H1 (cell line): ENCODE measurements at regions not wholly inside any gene's neighbourhood (a gene's known extent, or its start where the extent isn't known, plus 50 kb on each side); places are given as distances from the start of the nearest gene placed in this dataset.

Experiments used
- CTCF ChIA-PET: fragments of 300-600 bp; sonication (Branson Sonifier 250); formaldehyde crosslinking; loops from one replicate; lab custom pipeline; 2021; ENCODE audit not compliant: partially characterized antibody; lab: Charles Lee
- POLR2A ChIA-PET: fragments of 300-600 bp; sonication (Branson Sonifier 250); formaldehyde crosslinking; loops from one replicate; lab custom pipeline; 2021; ENCODE audit warnings: inconsistent platforms; ENCODE audit not compliant: partially characterized antibody; lab: Charles Lee
- DNase-seq, 2 experiments: peaks; one replicate each; pipeline versions ENCODE4 v3.0.0 to v3.0.0-alpha.2; 2010 to 2022; ENCODE audit warnings: low spot score in 2 of 2, low read depth in 1 of 2, mixed read lengths in 1 of 2
- FAIRE-seq: peaks from 2 replicates; lab custom pipeline; 2011; peaks lifted over from hg19 to GRCh38; lab: Jason Lieb, UNC
- H2AFZ ChIP-seq: 2 replicates; pipeline ENCODE4 v1.8.1; 2012; ENCODE audit warnings: low read length, inconsistent platforms
- H2AK5ac ChIP-seq: 2 replicates; pipeline ENCODE4 v1.6.1; 2013; ENCODE audit warnings: low read depth, low read length
- H2BK120ac ChIP-seq: replicated peaks from 2 replicates; pipeline ENCODE3; 2013; ENCODE audit warnings: low read depth, low read length, inconsistent platforms
- H2BK12ac ChIP-seq: 2 replicates; pipeline ENCODE4 v1.6.1; 2013; ENCODE audit warnings: low read depth, low read length
- H2BK15ac ChIP-seq: 2 replicates; pipeline ENCODE4 v1.6.1; 2013; ENCODE audit warnings: low read length
- H2BK20ac ChIP-seq: 2 replicates; pipeline ENCODE4 v1.6.1; 2013; ENCODE audit warnings: low read length
- H2BK5ac ChIP-seq: 2 replicates; pipeline ENCODE4 v1.6.1; 2013; ENCODE audit warnings: low read depth, low read length
- H3K14ac ChIP-seq: 2 replicates; pipeline ENCODE4 v1.6.1; 2013; ENCODE audit warnings: inconsistent platforms; ENCODE audit not compliant: insufficient read length
- H3K18ac ChIP-seq: 2 replicates; pipeline ENCODE4 v1.6.1; 2013; ENCODE audit warnings: low read length; ENCODE audit errors: extremely low read depth
- H3K23ac ChIP-seq: 2 replicates; pipeline ENCODE4 v1.6.1; 2013; ENCODE audit warnings: inconsistent platforms; ENCODE audit not compliant: insufficient read length
- H3K23me2 ChIP-seq: 2 replicates; pipeline ENCODE4 v1.6.1; 2013; ENCODE audit warnings: low read depth, low read length
- H3K27ac ChIP-seq: 2 replicates; pipeline ENCODE4 v1.6.1; 2011; ENCODE audit warnings: low read depth, low read length, inconsistent platforms
- H3K27me3 ChIP-seq, 4 experiments: replicated peaks in 1 of 4; 1 replicate in 1 of 4; 2 replicates in 3 of 4; pipeline versions ENCODE4 v1.6.1 to v1.8.1; 2011 to 2013; ENCODE audit warnings: low read length in 3 of 4, mild to moderate bottlenecking in 3 of 4, inconsistent platforms in 2 of 4, mixed read lengths in 2 of 4, moderate library complexity in 1 of 4; ENCODE audit not compliant: control insufficient read depth in 3 of 4, insufficient read depth in 3 of 4; ENCODE audit errors: extremely low read depth in 1 of 4
- H3K36me3 ChIP-seq, 4 experiments: 2 replicates each; pipeline versions ENCODE4 v1.6.1 to v1.8.1; 2011 to 2013; ENCODE audit warnings: mild to moderate bottlenecking in 4 of 4, low read length in 3 of 4, moderate library complexity in 2 of 4, control low read depth in 1 of 4, inconsistent platforms in 1 of 4; ENCODE audit not compliant: insufficient read depth in 4 of 4, control insufficient read depth in 2 of 4
- H3K4ac ChIP-seq: replicated peaks from 2 replicates; pipeline ENCODE3; 2013; ENCODE audit warnings: low read length, low read depth, mixed read lengths, inconsistent platforms; ENCODE audit not compliant: insufficient read length
- H3K4me1 ChIP-seq, 4 experiments: replicated peaks in 1 of 4; 1 replicate in 1 of 4; 2 replicates in 3 of 4; pipeline versions ENCODE4 v1.6.1 to v1.8.1; 2011 to 2013; ENCODE audit warnings: low read length in 3 of 4, inconsistent platforms in 2 of 4, mixed read lengths in 1 of 4; ENCODE audit not compliant: insufficient read depth in 4 of 4, control insufficient read depth in 3 of 4
- H3K4me2 ChIP-seq, 2 experiments: 2 replicates each; pipeline versions ENCODE4 v1.6.1 to v1.8.1; 2011 to 2013; ENCODE audit warnings: low read depth in 2 of 2, low read length in 2 of 2, control low read depth in 1 of 2, inconsistent platforms in 1 of 2, mild to moderate bottlenecking in 1 of 2; ENCODE audit not compliant: insufficient read depth in 1 of 2
- H3K4me3 ChIP-seq, 4 experiments: fragments of 200-600, 300-600 bp in 1 of 4; sonication (generic), shearing (Covaris generic), sonication (Bioruptor Twin) in 1 of 4; 2 replicates each; pipeline versions ENCODE4 v1.5.1 to v1.8.1; 2011 to 2016; ENCODE audit warnings: low read length in 4 of 4, low read depth in 3 of 4, control low read depth in 2 of 4, inconsistent platforms in 2 of 4, mild to moderate bottlenecking in 2 of 4, mixed read lengths in 1 of 4, moderate library complexity in 1 of 4; ENCODE audit not compliant: insufficient read depth in 2 of 4; ENCODE audit errors: extremely low read depth in 1 of 4
- H3K56ac ChIP-seq: replicated peaks from 2 replicates; pipeline ENCODE3; 2013; ENCODE audit warnings: low read depth, mild to moderate bottlenecking, mixed read lengths, low read length, inconsistent platforms; ENCODE audit not compliant: insufficient read length
- H3K79me1 ChIP-seq: 2 replicates; pipeline ENCODE4 v1.6.1; 2013; ENCODE audit warnings: low read depth, low read length, control low read depth
- H3K79me2 ChIP-seq, 2 experiments: 2 replicates each; pipeline versions ENCODE4 v1.6.1 to v1.8.1; 2012 to 2013; ENCODE audit warnings: low read length in 2 of 2, mild to moderate bottlenecking in 2 of 2, inconsistent platforms in 1 of 2; ENCODE audit not compliant: insufficient read depth in 2 of 2, control insufficient read depth in 1 of 2
- H3K9ac ChIP-seq, 4 experiments: replicated peaks in 1 of 4; 1 replicate in 1 of 4; 2 replicates in 3 of 4; pipeline versions ENCODE4 v1.6.1 to v1.8.1; 2011 to 2013; ENCODE audit warnings: low read depth in 3 of 4, low read length in 3 of 4, control low read depth in 2 of 4, mild to moderate bottlenecking in 2 of 4, moderate library complexity in 2 of 4, inconsistent platforms in 1 of 4; ENCODE audit errors: extremely low read depth in 1 of 4
- H3K9me3 ChIP-seq, 2 experiments: 2 replicates each; pipeline versions ENCODE4 v1.6.1 to v1.8.1; 2012 to 2013; ENCODE audit warnings: mild to moderate bottlenecking in 2 of 2, moderate library complexity in 2 of 2, control low read depth in 1 of 2, inconsistent platforms in 1 of 2, low read depth in 1 of 2, low read length in 1 of 2, mixed read lengths in 1 of 2; ENCODE audit not compliant: insufficient read depth in 2 of 2
- H4K20me1 ChIP-seq, 2 experiments: replicated peaks in 1 of 2; 2 replicates each; pipeline versions ENCODE3 to v1.8.1; 2011 to 2013; ENCODE audit warnings: inconsistent platforms in 2 of 2, low read length in 2 of 2, mild to moderate bottlenecking in 1 of 2; ENCODE audit not compliant: insufficient read depth in 2 of 2, control insufficient read depth in 1 of 2
- H4K5ac ChIP-seq: 2 replicates; pipeline ENCODE4 v1.6.1; 2013; ENCODE audit warnings: low read length, low read depth, mixed read lengths, inconsistent platforms; ENCODE audit not compliant: insufficient read length
- H4K8ac ChIP-seq: 2 replicates; pipeline ENCODE4 v1.8.0; 2013; ENCODE audit warnings: mild to moderate bottlenecking, moderate library complexity, low read length, inconsistent platforms; ENCODE audit not compliant: insufficient read depth; ENCODE audit errors: extremely low read depth
- H4K91ac ChIP-seq: replicated peaks from 2 replicates; pipeline ENCODE3; 2013; ENCODE audit warnings: low read length, mixed read lengths, inconsistent platforms; ENCODE audit not compliant: insufficient read length
- ATF2 ChIP-seq: IDR thresholded peaks from 2 replicates; pipeline ENCODE4 v1.6.1; 2012; ENCODE audit warnings: low read length, inconsistent platforms
- EGR1 ChIP-seq: IDR thresholded peaks from 2 replicates; pipeline ENCODE4 v1.6.1; 2011; ENCODE audit warnings: low read depth, low read length, borderline replicate concordance
- HDAC2 ChIP-seq, 2 experiments: fragments of 300-600 bp in 1 of 2; sonication (generic) in 1 of 2; IDR thresholded peaks; 2 replicates each; pipeline ENCODE4 v1.6.1; 2011 to 2012; ENCODE audit warnings: low read depth in 2 of 2, low read length in 2 of 2, mild to moderate bottlenecking in 2 of 2, moderate library complexity in 2 of 2, borderline replicate concordance in 1 of 2, inconsistent platforms in 1 of 2
- JUN ChIP-seq: IDR thresholded peaks from 2 replicates; pipeline ENCODE4 v1.6.1; 2011; ENCODE audit warnings: low read depth, mild to moderate bottlenecking, improper control_type of control experiment, low read length
- POLR2AphosphoS5 ChIP-seq: IDR thresholded peaks from 2 replicates; pipeline ENCODE4 v1.6.1; 2011; ENCODE audit warnings: low read depth, low read length
- POU5F1 ChIP-seq: IDR thresholded peaks from 2 replicates; pipeline ENCODE4 v1.6.1; 2011; ENCODE audit warnings: low read depth, mild to moderate bottlenecking, low read length, moderate library complexity
- RFX5 ChIP-seq: IDR thresholded peaks from 2 replicates; pipeline ENCODE4 v1.6.1; 2011; ENCODE audit warnings: low read depth, low read length, improper control_type of control experiment, borderline replicate concordance
- SIN3A ChIP-seq, 2 experiments: IDR thresholded peaks in 1 of 2; conservative IDR thresholded peaks in 1 of 2; 2 replicates each; pipeline ENCODE4 v1.6.1; 2011 to 2012; ENCODE audit warnings: low read length in 2 of 2, improper control_type of control experiment in 1 of 2, low read depth in 1 of 2, mild to moderate bottlenecking in 1 of 2
- SIRT6 ChIP-seq: IDR thresholded peaks from one replicate; pipeline ENCODE4 v1.7.1; 2012; ENCODE audit warnings: low read length, inconsistent platforms
- TAF7 ChIP-seq: optimal IDR thresholded peaks from 2 replicates; pipeline ENCODE3; 2011; ENCODE audit warnings: low read depth, mild to moderate bottlenecking, inconsistent platforms, low read length, moderate library complexity, borderline replicate concordance
- USF2 ChIP-seq: IDR thresholded peaks from 2 replicates; pipeline ENCODE4 v1.6.1; 2011; ENCODE audit warnings: low read length, improper control_type of control experiment
- ZNF274 ChIP-seq: IDR thresholded peaks from 2 replicates; pipeline ENCODE4 v1.7.0; 2012; ENCODE audit warnings: low read length, borderline replicate concordance; ENCODE audit errors: extremely low read depth
- WGBS, 2 experiments: shearing (Covaris generic) in 1 of 2; methylation state at CpG; one replicate each; pipeline versions ENCODE4 v1.1.6 to v1.1.7; 2013 to 2015; ENCODE audit warnings: low lambda C conversion rate in 2 of 2, mixed read lengths in 2 of 2, inconsistent platforms in 1 of 2, low coverage in 1 of 2, missing lambda C conversion rate in 1 of 2; ENCODE audit not compliant: insufficient replicate concordance in 2 of 2, insufficient coverage in 1 of 2, insufficient read length in 1 of 2; ENCODE audit errors: extremely low coverage in 1 of 2, missing lambda C conversion rate in 1 of 2; 5-methylcytosine and 5-hydroxymethylcytosine counted together

- no peak overlapping the region for H3K9ac ChIP-seq
- H4K5ac ChIP-seq: no peak overlapping the region
- H3K27me3 ChIP-seq: no peaks in the 10 kb centered on the region
- H2BK120ac ChIP-seq: no peak overlapping the region
- H3K4me1 ChIP-seq: no peaks in the 10 kb centered on the region
- no peak for DNase-seq
- H3K14ac ChIP-seq: no peak overlapping the region
- H3K4ac ChIP-seq: no peak overlapping the region
- no peak overlapping the region for H2AFZ ChIP-seq
- H3K79me2 ChIP-seq: no peaks in the 10 kb centered on the region
- no peak overlapping the region for H4K91ac ChIP-seq
- 95% methylated on average over 2 of the region's 2 CpGs; no CpG with 5 or more reads in 1 of the 2 experiments for WGBS, 2 experiments
- H3K18ac ChIP-seq: no peak overlapping the region
- H3K36me3 ChIP-seq: no peaks in the 10 kb centered on the region
- no peak overlapping the region for H2BK15ac ChIP-seq
- FAIRE-seq: no peak
- H3K9me3 ChIP-seq: no peaks in the 10 kb centered on the region
- H2BK20ac ChIP-seq: no peak overlapping the region
- no peaks in the 10 kb centered on the region for H3K79me1 ChIP-seq
- ChIA-PET POLR2A (no interaction called here), CTCF (no interaction called here)
- H3K23me2 ChIP-seq: no peaks in the 10 kb centered on the region; the same call in 1 of the 2 replicates
- H3K27ac ChIP-seq: no peak overlapping the region
- H3K4me2 ChIP-seq: no peak overlapping the region
- no peak overlapping the region for H3K23ac ChIP-seq
- H2BK5ac ChIP-seq: no peak overlapping the region
- no peak overlapping the region for H2BK12ac ChIP-seq
- no peak overlapping the region for H3K4me3 ChIP-seq
- no peaks in the 10 kb centered on the region for H4K20me1 ChIP-seq
- no peak overlapping the region for H4K8ac ChIP-seq
- no peak overlapping the region for H2AK5ac ChIP-seq
- no peak overlapping the region for H3K56ac ChIP-seq
- no peak for TF ChIP-seq HDAC2 (IDR thresholded peaks at IDR 0.05; ENCODE audit: borderline replicate concordance in 1 of 2, low read depth in 2 of 2, low read length in 2 of 2)
- no peak for TF ChIP-seq SIRT6
- TF ChIP-seq JUN: no peak
- TF ChIP-seq EGR1: no peak
- TF ChIP-seq ATF2: no peak
- TF ChIP-seq POLR2AphosphoS5: no peak
- TF ChIP-seq TAF7: no peak
- no peak for TF ChIP-seq ZNF274
- no peak for TF ChIP-seq RFX5
- no peak for TF ChIP-seq POU5F1
- no peak for TF ChIP-seq USF2
- TF ChIP-seq SIN3A (conservative IDR thresholded peaks at IDR 0.05 in 1 of 2, IDR thresholded peaks at IDR 0.05 in 1 of 2; ENCODE audit: low read depth in 1 of 2, low read length in 2 of 2): no peak
Observed at GRCh38 chr4:134408897-134409296, 207.3 kb upstream of the PABPC4L start.
